ENCODE measurements at regions not wholly inside any gene's neighbourhood (a gene's known extent, or its start where the extent isn't known, plus 50 kb on each side); places are given as distances from the start of the nearest gene placed in this dataset.

DNA sequence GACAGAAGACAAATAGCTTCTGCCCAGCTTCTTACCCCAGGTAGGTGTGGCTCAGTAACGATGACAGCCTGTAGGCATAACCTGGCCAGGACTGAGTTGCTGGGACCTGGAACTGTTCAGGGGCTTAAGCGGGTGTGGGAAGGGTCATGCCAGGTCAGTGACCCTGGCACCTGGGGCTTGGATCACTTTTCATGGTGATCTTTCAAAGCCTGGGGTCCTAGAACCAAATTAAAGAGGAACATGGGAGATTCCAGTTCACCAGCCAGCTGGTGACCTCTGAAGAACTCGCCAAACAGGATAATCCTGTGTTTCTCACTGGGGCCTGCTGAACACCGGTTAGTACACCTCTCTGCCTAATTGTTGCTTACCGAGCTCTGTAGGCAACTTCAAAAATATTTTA is 102.6 kb upstream of the LMNTD1 start:
- TF ChIP-seq, protein P1, sequence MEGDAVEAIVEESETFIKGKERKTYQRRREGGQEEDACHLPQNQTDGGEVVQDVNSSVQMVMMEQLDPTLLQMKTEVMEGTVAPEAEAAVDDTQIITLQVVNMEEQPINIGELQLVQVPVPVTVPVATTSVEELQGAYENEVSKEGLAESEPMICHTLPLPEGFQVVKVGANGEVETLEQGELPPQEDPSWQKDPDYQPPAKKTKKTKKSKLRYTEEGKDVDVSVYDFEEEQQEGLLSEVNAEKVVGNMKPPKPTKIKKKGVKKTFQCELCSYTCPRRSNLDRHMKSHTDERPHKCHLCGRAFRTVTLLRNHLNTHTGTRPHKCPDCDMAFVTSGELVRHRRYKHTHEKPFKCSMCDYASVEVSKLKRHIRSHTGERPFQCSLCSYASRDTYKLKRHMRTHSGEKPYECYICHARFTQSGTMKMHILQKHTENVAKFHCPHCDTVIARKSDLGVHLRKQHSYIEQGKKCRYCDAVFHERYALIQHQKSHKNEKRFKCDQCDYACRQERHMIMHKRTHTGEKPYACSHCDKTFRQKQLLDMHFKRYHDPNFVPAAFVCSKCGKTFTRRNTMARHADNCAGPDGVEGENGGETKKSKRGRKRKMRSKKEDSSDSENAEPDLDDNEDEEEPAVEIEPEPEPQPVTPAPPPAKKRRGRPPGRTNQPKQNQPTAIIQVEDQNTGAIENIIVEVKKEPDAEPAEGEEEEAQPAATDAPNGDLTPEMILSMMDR (IDR thresholded peaks at IDR 0.05) = no peak
- TF ChIP-seq TP53 (CRISPR knock-in tag; IDR thresholded peaks at IDR 0.05) (no peak), SMAD4 (CRISPR knock-in tag; IDR thresholded peaks at IDR 0.05) (no peak), CREM (CRISPR knock-in tag; IDR thresholded peaks at IDR 0.05) (no peak)
- TF ChIP-seq, protein P2, sequence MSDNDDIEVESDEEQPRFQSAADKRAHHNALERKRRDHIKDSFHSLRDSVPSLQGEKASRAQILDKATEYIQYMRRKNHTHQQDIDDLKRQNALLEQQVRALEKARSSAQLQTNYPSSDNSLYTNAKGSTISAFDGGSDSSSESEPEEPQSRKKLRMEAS (CRISPR knock-in tag; IDR thresholded peaks at IDR 0.05) = no peak
- TF ChIP-seq, protein P3, sequence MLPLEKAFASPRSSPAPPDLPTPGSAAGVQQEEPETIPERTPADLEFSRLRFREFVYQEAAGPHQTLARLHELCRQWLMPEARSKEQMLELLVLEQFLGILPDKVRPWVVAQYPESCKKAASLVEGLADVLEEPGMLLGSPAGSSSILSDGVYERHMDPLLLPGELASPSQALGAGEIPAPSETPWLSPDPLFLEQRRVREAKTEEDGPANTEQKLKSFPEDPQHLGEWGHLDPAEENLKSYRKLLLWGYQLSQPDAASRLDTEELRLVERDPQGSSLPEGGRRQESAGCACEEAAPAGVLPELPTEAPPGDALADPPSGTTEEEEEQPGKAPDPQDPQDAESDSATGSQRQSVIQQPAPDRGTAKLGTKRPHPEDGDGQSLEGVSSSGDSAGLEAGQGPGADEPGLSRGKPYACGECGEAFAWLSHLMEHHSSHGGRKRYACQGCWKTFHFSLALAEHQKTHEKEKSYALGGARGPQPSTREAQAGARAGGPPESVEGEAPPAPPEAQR (CRISPR knock-in tag; IDR thresholded peaks at IDR 0.05) = no peak
- TF ChIP-seq, protein P4, sequence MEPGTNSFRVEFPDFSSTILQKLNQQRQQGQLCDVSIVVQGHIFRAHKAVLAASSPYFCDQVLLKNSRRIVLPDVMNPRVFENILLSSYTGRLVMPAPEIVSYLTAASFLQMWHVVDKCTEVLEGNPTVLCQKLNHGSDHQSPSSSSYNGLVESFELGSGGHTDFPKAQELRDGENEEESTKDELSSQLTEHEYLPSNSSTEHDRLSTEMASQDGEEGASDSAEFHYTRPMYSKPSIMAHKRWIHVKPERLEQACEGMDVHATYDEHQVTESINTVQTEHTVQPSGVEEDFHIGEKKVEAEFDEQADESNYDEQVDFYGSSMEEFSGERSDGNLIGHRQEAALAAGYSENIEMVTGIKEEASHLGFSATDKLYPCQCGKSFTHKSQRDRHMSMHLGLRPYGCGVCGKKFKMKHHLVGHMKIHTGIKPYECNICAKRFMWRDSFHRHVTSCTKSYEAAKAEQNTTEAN (CRISPR knock-in tag; IDR thresholded peaks at IDR 0.05) = no peak
